Endodermal cell (in vitro differentiated cells): ENCODE measurements at regions not wholly inside any gene's neighbourhood (a gene's known extent, or its start where the extent isn't known, plus 50 kb on each side); places are given as distances from the start of the nearest gene placed in this dataset.

Experiments used
- DNase-seq: peaks from one replicate; pipeline ENCODE4 v3.0.0-alpha.2; 2017
- H3K27ac ChIP-seq: 2 replicates; pipeline ENCODE4 v1.5.1; 2013; ENCODE audit warnings: mild to moderate bottlenecking, low read depth, low read length, moderate library complexity
- H3K27me3 ChIP-seq: 2 replicates; pipeline ENCODE4 v1.6.1; 2013; ENCODE audit warnings: mild to moderate bottlenecking, low read length, moderate library complexity; ENCODE audit not compliant: insufficient read depth, control insufficient read depth, poor library complexity, severe bottlenecking
- H3K36me3 ChIP-seq: 2 replicates; pipeline ENCODE4 v1.7.0; 2013; ENCODE audit warnings: mild to moderate bottlenecking, low read length, moderate library complexity; ENCODE audit not compliant: control insufficient read depth, insufficient read depth
- H3K4me1 ChIP-seq: one replicate; pipeline ENCODE4 v1.7.0; 2013; ENCODE audit warnings: low read length; ENCODE audit not compliant: control insufficient read depth, insufficient read depth
- H3K4me3 ChIP-seq: 2 replicates; pipeline ENCODE4 v1.5.1; 2013; ENCODE audit warnings: mild to moderate bottlenecking, low read length, moderate library complexity
- H3K9ac ChIP-seq: 2 replicates; pipeline ENCODE4 v1.6.1; 2013; ENCODE audit warnings: mild to moderate bottlenecking, low read length, moderate library complexity; ENCODE audit not compliant: poor library complexity, severe bottlenecking; ENCODE audit errors: extremely low read depth
- H3K9me3 ChIP-seq: 2 replicates; pipeline ENCODE4 v1.6.1; 2013; ENCODE audit warnings: mild to moderate bottlenecking, low read length, moderate library complexity; ENCODE audit not compliant: control insufficient read depth
- H3K27ac Mint-ChIP-seq: 2 replicates; pipeline ENCODE4 v1.8.0; 2020; ENCODE audit warnings: mixed read lengths
- H3K27me3 Mint-ChIP-seq: 2 replicates; pipeline ENCODE4 v1.8.0; 2021; ENCODE audit warnings: mild to moderate bottlenecking, mixed read lengths; ENCODE audit not compliant: insufficient read depth
- H3K36me3 Mint-ChIP-seq: 2 replicates; pipeline ENCODE4 v1.8.0; 2020; ENCODE audit warnings: low read depth, mixed read lengths
- H3K4me1 Mint-ChIP-seq: 2 replicates; pipeline ENCODE4 v1.8.0; 2020; ENCODE audit warnings: mixed read lengths
- H3K4me3 Mint-ChIP-seq: 2 replicates; pipeline ENCODE4 v1.8.0; 2020; ENCODE audit warnings: mild to moderate bottlenecking, moderate library complexity, mixed read lengths
- H3K9me3 Mint-ChIP-seq: 2 replicates; pipeline ENCODE4 v1.8.0; 2020; ENCODE audit warnings: mild to moderate bottlenecking, mixed read lengths
- WGBS, 2 experiments: methylation state at CpG; one replicate each; pipeline versions ENCODE4 v1.1.5 to v1.1.7; 2013; ENCODE audit warnings: missing lambda C conversion rate in 2 of 2, mixed read lengths in 1 of 2; ENCODE audit not compliant: insufficient coverage in 1 of 2, insufficient read length in 1 of 2; 5-methylcytosine and 5-hydroxymethylcytosine counted together
- TF ChIP-seq, protein P1 (sequence below): fragments of 200-600 bp; sonication (generic); conservative IDR thresholded peaks from 2 replicates; pipeline ENCODE4 v1.5.0; 2021; ENCODE audit warnings: antibody characterized with exemption, mild to moderate bottlenecking

DNA sequence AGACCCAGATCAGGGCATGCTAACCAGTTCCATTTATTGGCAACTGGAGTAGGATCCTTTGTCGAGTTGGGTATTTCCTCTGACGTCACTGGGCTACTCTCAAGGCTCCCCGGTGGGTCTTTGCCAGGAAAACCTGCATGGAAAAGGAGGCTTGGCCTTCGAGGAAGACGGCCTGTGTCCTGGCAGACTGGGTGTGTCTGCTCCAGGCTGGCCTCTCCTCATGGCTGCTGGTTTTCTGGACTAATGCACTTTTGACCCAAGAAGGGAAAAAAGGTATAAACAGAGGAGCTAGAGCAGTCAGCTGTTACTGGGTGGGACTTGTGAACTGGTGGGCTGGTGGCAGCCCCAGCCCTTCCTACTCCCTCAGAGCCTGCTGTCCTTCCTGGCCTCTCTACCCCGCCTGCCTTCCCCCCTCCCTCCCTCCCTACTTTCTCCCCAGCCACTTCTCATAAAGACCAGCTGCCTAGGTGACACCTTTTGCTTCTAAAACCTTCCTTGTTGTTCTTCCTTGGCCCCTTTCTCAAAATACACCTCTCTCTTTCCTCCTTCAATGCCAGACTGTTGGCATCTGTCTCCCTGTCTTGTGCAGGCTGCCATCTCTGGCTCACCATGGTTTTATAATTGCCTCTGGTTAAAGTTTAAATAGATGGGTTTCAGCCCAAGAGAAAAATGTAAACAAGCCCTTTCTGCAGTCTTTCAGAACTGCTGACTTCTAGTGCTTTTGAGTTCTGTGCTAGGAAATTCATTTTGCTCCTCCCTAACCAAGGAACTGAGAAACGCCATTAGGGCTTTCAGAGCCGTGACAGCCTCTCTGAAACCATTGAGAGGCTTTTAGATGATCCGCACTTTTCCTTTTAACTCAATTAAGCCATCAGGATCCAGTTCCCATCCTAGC, 101.8 kb upstream of the MKLN1 start:
- peaks cover 2% of the 10 kb centered on the region for H3K9me3 Mint-ChIP-seq
- Histone ChIP-seq H3K36me3 (no peaks in the 10 kb centered on the region), H3K9me3 (no peaks in the 10 kb centered on the region), H3K9ac (no peak overlapping the region), H3K27ac (no peak overlapping the region), H3K4me1 (no peaks in the 10 kb centered on the region), H3K27me3 (no peaks in the 10 kb centered on the region), H3K4me3 (no peak overlapping the region)
- 77 to 83% methylated on average over 6 to 9 of the region's 9 CpGs for WGBS, 2 experiments
- H3K27me3 Mint-ChIP-seq: no peaks in the 10 kb centered on the region
- no peaks in the 10 kb centered on the region for H3K36me3 Mint-ChIP-seq
- no peak overlapping the region for H3K27ac Mint-ChIP-seq
- no peaks in the 10 kb centered on the region for H3K4me1 Mint-ChIP-seq
- no peak overlapping the region for H3K4me3 Mint-ChIP-seq
- TF ChIP-seq, protein P1, sequence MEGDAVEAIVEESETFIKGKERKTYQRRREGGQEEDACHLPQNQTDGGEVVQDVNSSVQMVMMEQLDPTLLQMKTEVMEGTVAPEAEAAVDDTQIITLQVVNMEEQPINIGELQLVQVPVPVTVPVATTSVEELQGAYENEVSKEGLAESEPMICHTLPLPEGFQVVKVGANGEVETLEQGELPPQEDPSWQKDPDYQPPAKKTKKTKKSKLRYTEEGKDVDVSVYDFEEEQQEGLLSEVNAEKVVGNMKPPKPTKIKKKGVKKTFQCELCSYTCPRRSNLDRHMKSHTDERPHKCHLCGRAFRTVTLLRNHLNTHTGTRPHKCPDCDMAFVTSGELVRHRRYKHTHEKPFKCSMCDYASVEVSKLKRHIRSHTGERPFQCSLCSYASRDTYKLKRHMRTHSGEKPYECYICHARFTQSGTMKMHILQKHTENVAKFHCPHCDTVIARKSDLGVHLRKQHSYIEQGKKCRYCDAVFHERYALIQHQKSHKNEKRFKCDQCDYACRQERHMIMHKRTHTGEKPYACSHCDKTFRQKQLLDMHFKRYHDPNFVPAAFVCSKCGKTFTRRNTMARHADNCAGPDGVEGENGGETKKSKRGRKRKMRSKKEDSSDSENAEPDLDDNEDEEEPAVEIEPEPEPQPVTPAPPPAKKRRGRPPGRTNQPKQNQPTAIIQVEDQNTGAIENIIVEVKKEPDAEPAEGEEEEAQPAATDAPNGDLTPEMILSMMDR: no peak
- no peak for DNase-seq

DNA sequence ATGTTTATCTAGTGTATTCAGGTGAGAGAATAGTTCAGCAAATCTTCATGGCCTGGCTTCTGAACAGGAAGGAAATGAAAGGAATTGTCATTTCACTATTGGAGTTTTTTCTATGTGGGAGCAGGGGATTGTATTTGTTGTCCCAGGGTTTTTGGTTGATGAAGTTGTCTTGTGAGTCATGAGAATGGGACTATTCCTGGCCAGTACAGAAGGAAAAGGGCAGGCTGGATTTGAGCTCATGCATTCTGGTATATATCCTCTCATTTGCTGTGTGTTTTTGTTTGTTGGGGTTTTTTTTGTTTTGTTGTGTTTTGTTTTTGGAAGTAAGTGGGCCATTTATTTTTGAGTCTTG, 101.2 kb upstream of the MKLN1 start:
- Mint-ChIP-seq H3K36me3 (no peaks in the 10 kb centered on the region), H3K27me3 (no peaks in the 10 kb centered on the region), H3K27ac (no peak overlapping the region), H3K9me3 (peaks cover 2% of the 10 kb centered on the region), H3K4me3 (no peak overlapping the region), H3K4me1 (no peaks in the 10 kb centered on the region)
- H3K9ac ChIP-seq: no peak overlapping the region
- TF ChIP-seq, protein P1: no peak
- no peak overlapping the region for H3K4me3 ChIP-seq
- no peak for DNase-seq
- no peaks in the 10 kb centered on the region for H3K4me1 ChIP-seq
- no peak overlapping the region for H3K27ac ChIP-seq
- no peaks in the 10 kb centered on the region for H3K9me3 ChIP-seq
- H3K27me3 ChIP-seq: no peaks in the 10 kb centered on the region
- no peaks in the 10 kb centered on the region for H3K36me3 ChIP-seq

GRCh38 chr7:131231381-131232220, 96.1 kb upstream of the MKLN1 start:
- DNase-seq: no peak
- H3K27me3 ChIP-seq: no peaks in the 10 kb centered on the region
- no peaks in the 10 kb centered on the region for H3K9me3 ChIP-seq
- Mint-ChIP-seq H3K27me3 (no peaks in the 10 kb centered on the region), H3K9me3 (peaks cover 2% of the 10 kb centered on the region), H3K4me3 (no peak overlapping the region), H3K36me3 (no peaks in the 10 kb centered on the region), H3K27ac (no peak overlapping the region), H3K4me1 (no peaks in the 10 kb centered on the region)
- TF ChIP-seq, protein P1: no peak
- H3K9ac ChIP-seq: no peak overlapping the region
- 95 to 100% methylated on average over 5 to 8 of the region's 10 CpGs for WGBS, 2 experiments
- no peaks in the 10 kb centered on the region for H3K36me3 ChIP-seq
- no peak overlapping the region for H3K4me3 ChIP-seq
- H3K4me1 ChIP-seq: no peaks in the 10 kb centered on the region
- no peak overlapping the region for H3K27ac ChIP-seq
